Common myeloid progenitor, CD34-positive (primary cell): ENCODE measurements at regions not wholly inside any gene's neighbourhood (a gene's known extent, or its start where the extent isn't known, plus 50 kb on each side); places are given as distances from the start of the nearest gene placed in this dataset.

ENCODE experiments used
- CTCF ChIA-PET: fragments of 350-600 bp; sonication (Branson Sonifier 250); formaldehyde crosslinking; loops from one replicate; lab custom pipeline; 2021; ENCODE audit warnings: antibody characterized with exemption; lab: Charles Lee
- POLR2A ChIA-PET: fragments of 350-600 bp; sonication (Branson Sonifier 250); formaldehyde crosslinking; loops from one replicate; lab custom pipeline; 2021; ENCODE audit warnings: antibody characterized with exemption; lab: Charles Lee
- DNase-seq, 3 donors: peaks; one replicate each; pipeline versions ENCODE4 v3.0.0 to v3.0.0-alpha.2; 2013
- H3K27ac ChIP-seq, 2 experiments: 1 replicate in 1 of 2; 2 replicates in 1 of 2; pipeline ENCODE4 v1.7.0; 2013; ENCODE audit warnings: inconsistent platforms in 2 of 2, low read length in 2 of 2, mild to moderate bottlenecking in 2 of 2, low read depth in 1 of 2, moderate library complexity in 1 of 2; ENCODE audit not compliant: severe bottlenecking in 2 of 2, insufficient read depth in 1 of 2, poor library complexity in 1 of 2
- H3K27me3 ChIP-seq, 5 experiments: replicated peaks in 2 of 5; 1 replicate in 3 of 5; 2 replicates in 2 of 5; pipeline versions ENCODE4 v1.6.1 to v1.7.0; 2013; ENCODE audit warnings: low read length in 4 of 5, mild to moderate bottlenecking in 2 of 5, moderate library complexity in 2 of 5, inconsistent platforms in 1 of 5; ENCODE audit not compliant: insufficient read depth in 5 of 5, control insufficient read depth in 4 of 5
- H3K36me3 ChIP-seq, 4 experiments: 1 replicate in 2 of 4; 2 replicates in 2 of 4; pipeline versions ENCODE4 v1.6.1 to v1.7.0; 2013; ENCODE audit warnings: low read length in 3 of 4, control low read depth in 1 of 4, mild to moderate bottlenecking in 1 of 4; ENCODE audit not compliant: control insufficient read depth in 4 of 4, insufficient read depth in 4 of 4
- H3K4me1 ChIP-seq, 4 experiments: 1 replicate in 3 of 4; 2 replicates in 1 of 4; pipeline versions ENCODE4 v1.6.1 to v1.7.1; 2013; ENCODE audit warnings: low read length in 3 of 4, mild to moderate bottlenecking in 3 of 4, control low read depth in 1 of 4, inconsistent platforms in 1 of 4, moderate library complexity in 1 of 4; ENCODE audit not compliant: control insufficient read depth in 4 of 4, insufficient read depth in 4 of 4; ENCODE audit errors: control extremely low read depth in 1 of 4
- H3K4me3 ChIP-seq, 7 experiments: 1 replicate in 4 of 7; 2 replicates in 3 of 7; pipeline versions ENCODE4 v1.5.1 to v1.7.0; 2013; ENCODE audit warnings: mild to moderate bottlenecking in 7 of 7, low read length in 6 of 7, moderate library complexity in 6 of 7, inconsistent platforms in 2 of 7, low read depth in 2 of 7, control low read depth in 1 of 7; ENCODE audit not compliant: insufficient read depth in 4 of 7, control insufficient read depth in 1 of 7; ENCODE audit errors: extremely low read depth in 1 of 7
- H3K9me3 ChIP-seq, 5 experiments: 1 replicate in 4 of 5; 2 replicates in 1 of 5; pipeline versions ENCODE4 v1.6.1 to v1.7.1; 2013; ENCODE audit warnings: low read length in 4 of 5, mild to moderate bottlenecking in 2 of 5, inconsistent platforms in 1 of 5, low read depth in 1 of 5, moderate library complexity in 1 of 5; ENCODE audit not compliant: control insufficient read depth in 4 of 5, insufficient read depth in 2 of 5; ENCODE audit errors: control extremely low read depth in 1 of 5
- WGBS: methylation state at CpG from one replicate; pipeline ENCODE4 v1.1.5; 2013; ENCODE audit not compliant: insufficient coverage; 5-methylcytosine and 5-hydroxymethylcytosine counted together

DNA sequence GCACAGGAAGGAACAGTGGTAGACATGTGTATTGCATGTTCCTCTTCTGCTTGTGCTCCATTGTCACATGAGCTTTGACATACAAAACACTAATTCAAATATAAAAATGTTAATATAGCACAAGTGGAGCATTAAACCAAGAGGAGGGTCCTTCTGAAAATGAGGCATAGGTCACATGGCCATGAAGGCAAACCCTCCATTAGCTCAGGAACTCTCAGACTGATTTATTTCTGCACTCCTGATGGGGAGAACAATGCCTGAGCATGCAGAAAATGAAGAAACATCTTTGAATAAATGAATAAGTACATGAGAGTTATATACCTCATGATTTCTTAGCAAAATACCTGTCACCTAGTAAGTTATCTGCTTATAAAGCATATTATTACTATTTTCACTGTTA is 769.2 kb upstream of the EPHA5 start:
- Histone ChIP-seq H3K4me3 (no peak overlapping the region), H3K36me3 (no peaks in the 10 kb centered on the region), H3K4me1 (no peaks in the 10 kb centered on the region), H3K27ac (no peak overlapping the region), H3K9me3 (no peaks in the 10 kb centered on the region), H3K27me3 (no peaks in the 10 kb centered on the region)
- DNase-seq: no peak
- ChIA-PET POLR2A (no interaction called here), CTCF (no interaction called here)

DNA sequence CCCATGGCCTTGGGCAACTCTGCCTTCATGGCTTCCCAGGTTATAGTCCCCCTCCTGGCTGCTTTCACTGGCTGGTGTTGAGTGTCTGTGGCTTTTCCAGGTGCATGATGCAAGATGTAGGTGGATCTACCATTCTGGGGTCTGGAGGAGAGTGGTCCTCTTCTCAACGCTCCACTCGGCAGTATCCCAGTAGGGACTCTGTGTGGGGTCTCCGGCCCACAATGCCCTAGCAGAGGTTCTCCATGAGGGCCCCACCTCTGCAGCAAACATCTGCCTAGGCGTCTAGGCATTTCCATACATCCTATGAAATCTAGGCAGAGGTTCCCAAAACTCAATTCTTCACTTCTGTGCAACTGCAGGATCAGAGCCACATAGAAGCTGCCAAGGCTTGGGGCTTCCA is 763.4 kb upstream of the EPHA5 start:
- POLR2A ChIA-PET: no interaction called here

DNA sequence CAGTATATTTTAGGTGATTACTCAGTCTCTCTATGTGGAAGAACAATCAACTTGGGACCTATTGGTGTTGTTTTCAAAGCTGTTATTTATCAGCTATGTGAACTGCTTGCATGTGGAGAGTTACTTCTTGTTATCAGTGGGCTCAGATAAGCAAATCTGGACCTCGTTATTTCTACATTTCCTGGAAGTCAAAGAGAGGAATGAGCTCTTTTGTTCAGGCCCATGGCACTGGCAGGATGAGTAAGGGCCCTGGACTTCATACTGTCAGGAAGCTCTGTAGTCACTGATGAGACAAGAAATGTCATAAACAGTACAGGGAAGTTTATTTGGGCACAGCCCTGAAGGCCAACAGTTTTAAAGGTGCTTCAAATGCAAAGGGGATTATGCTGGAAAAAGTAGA is 760.6 kb upstream of the EPHA5 start:
- POLR2A ChIA-PET: no interaction called here
- H3K27me3 ChIP-seq: no peaks in the 10 kb centered on the region
- no CpG with 5 or more reads among the region's 1 CpG for WGBS
- no peaks in the 10 kb centered on the region for H3K9me3 ChIP-seq
- H3K4me3 ChIP-seq: no peak overlapping the region
- H3K27ac ChIP-seq: no peak overlapping the region
- DNase-seq: no peak
- CTCF ChIA-PET: no interaction called here
- H3K4me1 ChIP-seq: no peaks in the 10 kb centered on the region
- H3K36me3 ChIP-seq: no peaks in the 10 kb centered on the region

More for the DNA sequence above, 763.4 kb upstream of the EPHA5 start:
- CTCF ChIA-PET: no interaction called here
- 100% methylated on average over 4 of the region's 4 CpGs for WGBS
- Histone ChIP-seq H3K27me3 (no peaks in the 10 kb centered on the region), H3K27ac (no peak overlapping the region), H3K4me1 (no peaks in the 10 kb centered on the region), H3K36me3 (no peaks in the 10 kb centered on the region), H3K9me3 (no peaks in the 10 kb centered on the region), H3K4me3 (no peak overlapping the region)
- DNase-seq: no peak

DNA sequence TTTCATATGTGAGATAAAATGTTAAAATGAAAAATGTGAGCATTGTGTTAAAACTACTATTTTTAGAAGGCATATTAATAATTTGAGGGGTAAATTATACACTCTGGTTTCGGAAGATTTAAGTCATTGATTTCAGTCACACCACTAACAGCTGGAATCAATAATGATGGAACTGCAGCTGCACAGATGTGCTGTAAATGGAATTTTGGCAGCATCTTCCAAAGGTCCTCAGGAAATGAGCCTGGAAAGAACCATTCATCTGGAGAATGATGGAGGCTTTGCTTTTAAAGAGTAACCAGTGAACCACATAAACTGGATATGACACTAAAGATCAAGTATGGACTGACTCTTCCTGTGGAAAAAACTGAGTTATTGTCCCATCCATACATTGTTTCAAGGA is 759.0 kb upstream of the EPHA5 start:
- Histone ChIP-seq H3K27me3 (no peaks in the 10 kb centered on the region), H3K36me3 (no peaks in the 10 kb centered on the region), H3K9me3 (no peaks in the 10 kb centered on the region), H3K4me1 (no peaks in the 10 kb centered on the region), H3K27ac (no peak overlapping the region), H3K4me3 (no peak overlapping the region)
- POLR2A ChIA-PET: no interaction called here
- CTCF ChIA-PET: no interaction called here
- WGBS: no CpG with 5 or more reads among the region's 1 CpG
- DNase-seq: no peak

DNA sequence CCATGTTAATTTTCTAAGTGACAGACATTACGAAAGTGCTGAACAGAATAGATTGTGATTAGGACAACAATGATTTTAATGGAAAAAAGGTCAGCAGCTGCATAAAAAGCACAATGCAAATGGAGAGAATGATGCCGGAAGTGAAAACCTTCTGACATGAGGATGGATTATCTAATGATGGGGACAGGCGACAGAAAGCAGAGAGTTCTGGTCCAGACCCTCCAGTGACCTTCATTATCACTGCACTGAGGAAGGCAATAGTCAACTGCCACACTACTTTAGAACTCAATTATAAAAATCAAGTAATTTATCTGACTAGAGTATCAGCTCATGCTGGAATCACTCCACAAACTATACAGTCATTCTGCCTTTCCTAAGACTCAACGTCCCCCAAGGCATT is 746.1 kb upstream of the EPHA5 start:
- WGBS: 85% methylated on average over 2 of the region's 4 CpGs
- no peak overlapping the region for H3K4me3 ChIP-seq
- CTCF ChIA-PET: no interaction called here
- H3K4me1 ChIP-seq: no peaks in the 10 kb centered on the region
- no peaks in the 10 kb centered on the region for H3K36me3 ChIP-seq
- POLR2A ChIA-PET: no interaction called here
- H3K27ac ChIP-seq: no peak overlapping the region
- H3K27me3 ChIP-seq: no peaks in the 10 kb centered on the region
- H3K9me3 ChIP-seq: no peaks in the 10 kb centered on the region
- no peak for DNase-seq

DNA sequence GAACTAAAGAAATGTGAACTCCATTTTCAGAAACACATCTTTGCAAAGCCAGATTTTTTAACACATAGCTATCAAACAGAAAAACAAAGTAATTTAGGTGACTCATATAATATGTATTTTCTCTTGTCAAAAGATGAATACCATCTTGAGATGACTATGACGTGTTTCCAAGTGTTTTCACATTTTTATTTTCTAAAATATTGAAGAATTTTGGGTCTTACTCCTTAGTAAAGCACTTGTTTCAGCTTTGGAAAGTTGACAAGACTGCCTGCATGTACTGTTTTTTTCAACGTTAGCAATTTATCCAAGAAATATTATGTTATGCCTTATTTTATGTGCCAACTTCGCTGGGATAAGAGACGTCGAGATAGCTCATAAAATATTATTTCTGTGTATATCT is 733.9 kb upstream of the EPHA5 start:
- H3K4me1 ChIP-seq: no peaks in the 10 kb centered on the region
- DNase-seq: no peak
- H3K36me3 ChIP-seq: no peaks in the 10 kb centered on the region
- H3K27ac ChIP-seq: no peak overlapping the region
- no peaks in the 10 kb centered on the region for H3K9me3 ChIP-seq
- CTCF ChIA-PET: no interaction called here
- 100% methylated on average over 4 of the region's 5 CpGs for WGBS
- POLR2A ChIA-PET: no interaction called here
- no peaks in the 10 kb centered on the region for H3K27me3 ChIP-seq
- no peak overlapping the region for H3K4me3 ChIP-seq

DNA sequence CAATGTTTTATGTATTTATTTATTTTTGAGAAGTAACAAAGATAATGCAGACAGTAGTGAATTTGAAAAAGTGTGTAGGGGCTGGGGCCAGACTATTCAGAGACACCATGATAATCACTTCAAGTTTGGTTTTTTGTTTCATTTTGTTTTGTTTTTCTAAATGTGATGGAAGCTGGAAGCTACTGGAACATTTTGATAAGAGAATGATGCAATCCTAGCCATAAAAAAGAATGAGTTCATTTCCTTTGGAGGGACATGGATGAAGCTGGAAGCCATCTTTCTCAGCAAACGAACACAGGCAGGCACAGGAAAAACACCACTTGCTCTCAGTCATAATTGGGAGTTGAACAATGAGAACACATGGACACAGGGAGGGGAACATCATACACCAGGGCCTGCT is 706.6 kb upstream of the EPHA5 start:
- no peaks in the 10 kb centered on the region for H3K27me3 ChIP-seq
- H3K9me3 ChIP-seq: no peaks in the 10 kb centered on the region
- ChIA-PET POLR2A (no interaction called here), CTCF (no interaction called here)
- H3K4me3 ChIP-seq: no peak overlapping the region
- no peaks in the 10 kb centered on the region for H3K4me1 ChIP-seq
- no peaks in the 10 kb centered on the region for H3K36me3 ChIP-seq
- no peak for DNase-seq
- no peak overlapping the region for H3K27ac ChIP-seq
- WGBS: 33% methylated on average over 1 of the region's 1 CpG

DNA sequence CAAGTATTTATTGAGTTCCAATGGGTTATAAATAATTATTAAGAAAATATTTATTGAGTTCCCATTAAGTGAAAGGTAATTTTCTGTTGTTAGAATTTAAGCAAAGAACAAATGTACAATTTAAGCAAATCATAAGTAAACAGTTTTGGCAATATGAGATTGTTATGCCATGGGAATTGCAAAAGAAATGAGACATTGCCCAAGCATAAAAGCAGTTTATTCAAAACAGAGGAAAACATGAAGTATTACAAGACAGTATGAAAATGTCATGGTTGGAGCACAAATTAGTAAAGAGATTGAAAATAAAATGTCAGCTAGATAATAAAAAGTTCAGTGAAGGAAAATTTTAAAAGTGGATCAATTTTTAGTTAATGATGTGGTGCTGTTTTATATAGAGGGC is 706.1 kb upstream of the EPHA5 start:
- no peak for DNase-seq
- H3K9me3 ChIP-seq: no peaks in the 10 kb centered on the region
- H3K27me3 ChIP-seq: no peaks in the 10 kb centered on the region
- H3K4me3 ChIP-seq: no peak overlapping the region
- CTCF ChIA-PET: no interaction called here
- no peaks in the 10 kb centered on the region for H3K36me3 ChIP-seq
- no peak overlapping the region for H3K27ac ChIP-seq
- POLR2A ChIA-PET: no interaction called here
- H3K4me1 ChIP-seq: no peaks in the 10 kb centered on the region
